NCI-H2196 (cell line): ENCODE measurements at regions not wholly inside any gene's neighbourhood (a gene's known extent, or its start where the extent isn't known, plus 50 kb on each side); places are given as distances from the start of the nearest gene placed in this dataset.

Source experiments
- DNase-seq: peaks from one replicate; lab custom pipeline; 2025; ENCODE audit not compliant: unreplicated experiment; lab: John Stamatoyannopoulos, UW

- DNase-seq: no peak
Measured at GRCh38 chr6:142500250-142500786, 198.5 kb downstream of the ADGRG6 start.

GRCh38 chr6:142501795-142502194 is 200.0 kb downstream of the ADGRG6 start:
- DNase-seq: no peak

GRCh38 chr6:142507065-142507464 is 205.3 kb downstream of the ADGRG6 start:
- DNase-seq: no peak

- no peak for DNase-seq
Measured at GRCh38 chr6:142510211-142510610, 208.4 kb downstream of the ADGRG6 start.

GRCh38 chr6:142518126-142518525 is 216.3 kb downstream of the ADGRG6 start:
- DNase-seq: no peak

GRCh38 chr6:142518761-142519160 is 217.0 kb downstream of the ADGRG6 start:
- no peak for DNase-seq

GRCh38 chr6:142521791-142522190 is 220.0 kb downstream of the ADGRG6 start:
- no peak for DNase-seq

GRCh38 chr6:142523515-142524375 is 221.9 kb downstream of the ADGRG6 start:
- DNase-seq: no peak

- DNase-seq: no peak
Measured at GRCh38 chr6:142530566-142530965, 228.8 kb downstream of the ADGRG6 start.

GRCh38 chr6:142531727-142532126 is 229.9 kb downstream of the ADGRG6 start:
- DNase-seq: no peak

GRCh38 chr6:142534076-142534475 is 232.3 kb downstream of the ADGRG6 start:
- no peak for DNase-seq

- DNase-seq: no peak
Measured at GRCh38 chr6:142534484-142534883, 232.7 kb downstream of the ADGRG6 start.

- no peak for DNase-seq
Measured at GRCh38 chr6:142537612-142538478, 236.0 kb downstream of the ADGRG6 start.

- DNase-seq: no peak
Measured at GRCh38 chr6:142542704-142543233, 241.0 kb downstream of the ADGRG6 start.

GRCh38 chr6:142543606-142544005 is 241.8 kb downstream of the ADGRG6 start:
- no peak for DNase-seq

- no peak for DNase-seq
Measured at GRCh38 chr6:142544199-142544838, 242.5 kb downstream of the ADGRG6 start.

- DNase-seq: no peak
Measured at GRCh38 chr6:142545147-142545546, 243.3 kb downstream of the ADGRG6 start.

- no peak for DNase-seq
Measured at GRCh38 chr6:142548566-142548965, 246.8 kb downstream of the ADGRG6 start.

GRCh38 chr6:142550310-142551063 is 248.7 kb downstream of the ADGRG6 start:
- DNase-seq: no peak

GRCh38 chr6:142551274-142551811 is 249.5 kb downstream of the ADGRG6 start:
- DNase-seq: no peak
